Stimulated activated effector memory CD8-positive, alpha-beta T cell treated with anti-CD3 and anti-CD28 coated beads, Interleukin-12 subunit alpha, Interleukin-12 subunit beta, amount 100 ng/mL, for 72 hours (primary cell): ENCODE measurements at regions not wholly inside any gene's neighbourhood (a gene's known extent, or its start where the extent isn't known, plus 50 kb on each side); places are given as distances from the start of the nearest gene placed in this dataset.

Experiments used
- ATAC-seq: fragments of 150-1000 bp; cut with Tn5 transposase; 2 replicates; pipeline ENCODE4 v1.10.0; 2021
- DNase-seq, 2 donors: peaks; one replicate each; pipeline ENCODE4 v3.0.0; 2021 to 2022; ENCODE audit warnings: low spot score in 2 of 2
- H3K27ac Mint-ChIP-seq: one replicate; pipeline ENCODE4 v1.8.0; 2022; ENCODE audit warnings: mild to moderate bottlenecking, mixed read lengths
- H3K36me3 Mint-ChIP-seq: one replicate; pipeline ENCODE4 v1.8.0; 2022; ENCODE audit warnings: mild to moderate bottlenecking, mixed read lengths
- H3K4me1 Mint-ChIP-seq: one replicate; pipeline ENCODE4 v1.8.0; 2022; ENCODE audit warnings: mixed read lengths
- H3K4me3 Mint-ChIP-seq: one replicate; pipeline ENCODE4 v1.8.0; 2022; ENCODE audit warnings: mild to moderate bottlenecking, mixed read lengths
- H3K9me3 Mint-ChIP-seq: one replicate; pipeline ENCODE4 v1.8.0; 2022; ENCODE audit warnings: mixed read lengths

GRCh38 chrX:39975101-39975925 is 122.4 kb downstream of the BCOR start:
- Mint-ChIP-seq H3K9me3 (peaks cover 5% of the 10 kb centered on the region), H3K27ac (no peak overlapping the region), H3K4me3 (no peak overlapping the region), H3K36me3 (no peaks in the 10 kb centered on the region), H3K4me1 (no peaks in the 10 kb centered on the region)
- DNase-seq = no peak
- no peak for ATAC-seq

DNA sequence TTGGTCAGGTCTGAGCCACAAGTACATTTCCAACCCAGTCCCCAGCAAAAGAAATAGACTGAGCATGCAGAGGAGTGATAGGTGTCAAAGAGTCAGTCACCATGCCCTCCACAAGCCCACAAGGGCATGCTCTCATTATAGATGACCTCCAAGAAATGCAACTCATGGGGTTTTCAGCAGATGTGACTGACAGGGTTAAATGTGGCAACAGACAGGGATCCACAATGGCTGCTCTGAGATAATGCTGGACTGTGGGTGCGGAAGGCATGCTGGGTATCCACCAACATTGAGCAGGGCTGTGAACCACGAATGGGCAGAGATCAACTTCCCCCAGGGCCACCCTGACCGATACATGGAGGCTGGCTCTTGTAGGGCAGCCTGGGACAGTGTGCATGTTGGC is 115.8 kb downstream of the BCOR start:
- no peak for ATAC-seq
- H3K4me1 Mint-ChIP-seq = peaks cover 19% of the 10 kb centered on the region
- no peak overlapping the region for H3K27ac Mint-ChIP-seq
- no peaks in the 10 kb centered on the region for H3K36me3 Mint-ChIP-seq
- DNase-seq = no peak
- H3K9me3 Mint-ChIP-seq = no peaks in the 10 kb centered on the region
- no peak overlapping the region for H3K4me3 Mint-ChIP-seq

- no peak overlapping the region for H3K4me3 Mint-ChIP-seq
- H3K36me3 Mint-ChIP-seq = no peaks in the 10 kb centered on the region
- peaks cover 19% of the 10 kb centered on the region for H3K4me1 Mint-ChIP-seq
- no peaks in the 10 kb centered on the region for H3K9me3 Mint-ChIP-seq
- ATAC-seq = no peak
- DNase-seq = no peak
- H3K27ac Mint-ChIP-seq = no peak overlapping the region
Measured at GRCh38 chrX:39982948-39983347, 114.8 kb downstream of the BCOR start.

- Mint-ChIP-seq H3K9me3 (no peaks in the 10 kb centered on the region), H3K4me3 (no peak overlapping the region), H3K36me3 (no peaks in the 10 kb centered on the region), H3K27ac (no peak overlapping the region), H3K4me1 (peaks cover 19% of the 10 kb centered on the region)
- DNase-seq (no peak), ATAC-seq (no peak)
Measured at GRCh38 chrX:39983715-39984114, 114.0 kb downstream of the BCOR start.

- no peaks in the 10 kb centered on the region for H3K9me3 Mint-ChIP-seq
- H3K36me3 Mint-ChIP-seq = no peaks in the 10 kb centered on the region
- no peak overlapping the region for H3K27ac Mint-ChIP-seq
- DNase-seq (no peak), ATAC-seq (no peak)
- H3K4me3 Mint-ChIP-seq = no peak overlapping the region
- peaks cover 19% of the 10 kb centered on the region for H3K4me1 Mint-ChIP-seq
Measured at GRCh38 chrX:39984191-39984956, 113.4 kb downstream of the BCOR start.

DNA sequence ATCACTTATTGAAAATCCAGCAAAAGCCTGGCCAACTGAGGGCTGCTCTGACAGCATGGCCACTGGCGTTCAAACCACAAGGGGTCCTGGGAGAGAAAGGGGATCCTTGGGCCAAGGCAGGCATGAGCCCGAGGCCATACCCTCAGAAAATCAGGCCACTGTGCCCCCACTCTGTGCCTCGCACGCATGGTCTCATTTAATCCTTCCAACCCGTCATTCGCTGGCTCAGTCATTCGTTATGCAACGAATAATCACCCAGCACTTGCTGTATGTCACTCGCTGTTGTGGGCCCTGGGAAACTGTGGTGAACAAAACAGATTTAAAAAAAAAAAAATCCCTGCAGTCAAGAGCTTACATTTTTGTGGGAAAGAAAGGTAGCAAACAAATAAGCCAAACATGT is 112.7 kb downstream of the BCOR start:
- no peaks in the 10 kb centered on the region for H3K9me3 Mint-ChIP-seq
- ATAC-seq (no peak), DNase-seq (no peak)
- no peak overlapping the region for H3K4me3 Mint-ChIP-seq
- H3K36me3 Mint-ChIP-seq = no peaks in the 10 kb centered on the region
- no peak overlapping the region for H3K27ac Mint-ChIP-seq
- H3K4me1 Mint-ChIP-seq = peaks cover 19% of the 10 kb centered on the region

- no peak for DNase-seq
- Mint-ChIP-seq H3K9me3 (no peaks in the 10 kb centered on the region), H3K4me3 (no peak overlapping the region), H3K4me1 (peaks cover 19% of the 10 kb centered on the region), H3K36me3 (no peaks in the 10 kb centered on the region), H3K27ac (no peak overlapping the region)
- no peak for ATAC-seq
Measured at GRCh38 chrX:39985551-39985950, 112.2 kb downstream of the BCOR start.

DNA sequence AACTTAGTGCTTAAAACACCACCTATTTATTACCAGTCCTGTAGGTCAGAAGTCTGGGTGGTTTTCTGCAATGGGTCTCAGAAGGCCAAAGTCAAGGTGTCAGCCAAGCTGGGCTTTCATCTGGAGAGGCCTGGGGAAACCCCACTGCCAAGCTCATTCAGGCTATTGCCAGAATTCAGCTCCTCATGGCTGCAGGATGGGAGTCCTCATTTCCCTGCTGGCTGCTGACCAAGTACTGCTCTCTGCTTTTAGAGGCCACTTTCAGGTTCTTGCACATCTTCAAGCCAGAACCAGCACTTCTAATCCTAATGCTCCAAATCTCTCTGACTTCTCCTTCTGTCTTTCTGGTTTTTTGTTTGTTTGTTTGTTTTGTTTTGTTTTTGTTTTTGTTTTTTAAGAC is 109.3 kb downstream of the BCOR start:
- Mint-ChIP-seq H3K36me3 (no peaks in the 10 kb centered on the region), H3K27ac (no peak overlapping the region), H3K4me1 (peaks cover 10% of the 10 kb centered on the region), H3K4me3 (no peak overlapping the region), H3K9me3 (no peaks in the 10 kb centered on the region)
- DNase-seq (no peak), ATAC-seq (no peak)

DNA sequence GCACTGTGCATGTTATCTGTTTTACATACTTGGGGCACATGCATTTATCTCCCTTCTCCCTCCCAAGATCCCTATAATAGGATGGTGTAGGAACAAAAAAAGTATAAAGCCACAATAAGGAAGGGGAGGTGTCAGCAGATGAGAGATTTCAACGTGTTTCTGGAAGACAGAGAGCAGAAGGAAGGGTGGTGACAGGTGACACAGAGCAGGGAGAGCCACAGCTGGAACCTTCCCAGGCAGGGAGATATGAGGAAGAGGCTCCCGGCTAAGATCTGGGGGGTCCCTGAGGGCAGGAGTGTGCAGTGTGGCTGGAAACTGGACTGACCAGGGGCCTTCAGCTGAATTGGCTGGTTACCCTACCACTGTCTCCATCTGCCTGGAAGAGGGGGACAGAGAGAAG is 107.4 kb downstream of the BCOR start:
- H3K36me3 Mint-ChIP-seq = no peaks in the 10 kb centered on the region
- H3K27ac Mint-ChIP-seq = no peak overlapping the region
- DNase-seq (no peak), ATAC-seq (no peak)
- no peak overlapping the region for H3K4me3 Mint-ChIP-seq
- H3K4me1 Mint-ChIP-seq = peaks cover 4% of the 10 kb centered on the region
- H3K9me3 Mint-ChIP-seq = no peaks in the 10 kb centered on the region

GRCh38 chrX:39992300-39992699 is 105.5 kb downstream of the BCOR start:
- no peaks in the 10 kb centered on the region for H3K4me1 Mint-ChIP-seq
- no peak overlapping the region for H3K4me3 Mint-ChIP-seq
- no peaks in the 10 kb centered on the region for H3K36me3 Mint-ChIP-seq
- no peak for ATAC-seq
- H3K9me3 Mint-ChIP-seq = no peaks in the 10 kb centered on the region
- no peak overlapping the region for H3K27ac Mint-ChIP-seq
- no peak for DNase-seq

DNA sequence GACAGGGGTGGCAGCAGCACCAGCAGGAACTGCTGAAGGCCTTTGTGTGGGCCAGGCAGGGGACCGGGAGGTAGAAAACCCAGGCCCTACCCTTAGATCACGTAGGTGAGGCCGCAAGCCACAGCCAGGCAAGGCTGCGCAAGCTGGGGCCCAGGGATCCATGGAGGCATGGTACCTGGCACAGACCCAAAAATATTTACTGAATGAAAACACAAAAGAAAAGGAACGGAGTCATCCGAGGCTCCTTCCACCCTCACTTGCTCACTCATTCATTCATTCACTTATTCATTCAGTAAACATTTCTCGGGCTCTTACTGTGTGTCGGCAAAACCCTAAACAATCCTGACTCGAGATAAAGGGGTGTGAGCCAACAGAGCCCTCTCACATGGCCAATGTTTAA is 102.3 kb downstream of the BCOR start:
- Mint-ChIP-seq H3K4me1 (no peaks in the 10 kb centered on the region), H3K9me3 (no peaks in the 10 kb centered on the region), H3K27ac (no peak overlapping the region), H3K36me3 (no peaks in the 10 kb centered on the region), H3K4me3 (no peak overlapping the region)
- ATAC-seq (no peak), DNase-seq (no peak)

- Mint-ChIP-seq H3K4me1 (no peaks in the 10 kb centered on the region), H3K9me3 (no peaks in the 10 kb centered on the region), H3K36me3 (no peaks in the 10 kb centered on the region), H3K4me3 (no peak overlapping the region), H3K27ac (no peak overlapping the region)
- DNase-seq (no peak), ATAC-seq (no peak)
Measured at GRCh38 chrX:39996536-39996935, 101.2 kb downstream of the BCOR start.

DNA sequence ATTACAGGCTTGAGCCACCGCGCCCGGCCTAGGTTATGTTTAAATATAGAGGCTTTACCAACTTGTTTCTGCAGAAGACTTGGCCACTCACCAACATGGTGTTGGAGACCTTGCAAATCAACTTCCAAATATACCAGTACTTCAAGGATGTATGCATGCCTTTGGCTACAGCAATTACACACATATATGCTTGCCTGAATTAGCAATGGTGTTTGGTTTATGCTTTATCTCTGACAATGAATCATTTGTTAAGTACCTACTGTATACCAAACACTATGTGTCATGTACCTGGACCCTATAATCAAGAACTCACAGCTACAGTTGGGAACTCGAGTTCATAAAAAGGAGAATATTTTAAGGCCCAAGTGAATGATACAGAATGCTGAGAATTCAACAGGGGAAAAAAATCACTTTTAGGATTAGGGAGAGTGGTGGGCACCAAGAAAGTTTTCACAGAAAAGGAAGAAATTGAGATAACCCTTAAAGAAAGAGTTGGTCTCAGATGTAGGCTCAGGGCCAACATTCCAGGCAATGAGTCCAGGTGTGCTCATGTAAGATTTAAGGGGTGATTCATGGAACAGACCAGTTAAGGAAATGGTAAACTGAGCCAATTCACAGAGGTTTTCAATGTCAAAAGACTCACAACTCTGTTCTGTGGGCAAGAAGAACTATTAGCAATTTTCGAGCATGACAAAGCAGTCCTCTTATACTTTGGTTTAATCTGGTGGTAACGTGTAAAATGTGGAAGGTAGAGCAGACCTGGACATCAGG is 98.9 kb downstream of the BCOR start:
- Mint-ChIP-seq H3K4me3 (no peak overlapping the region), H3K36me3 (no peaks in the 10 kb centered on the region), H3K4me1 (no peaks in the 10 kb centered on the region), H3K9me3 (no peaks in the 10 kb centered on the region), H3K27ac (no peak overlapping the region)
- DNase-seq (no peak), ATAC-seq (no peak)
